ENCODE measurements at regions not wholly inside any gene's neighbourhood (a gene's known extent, or its start where the extent isn't known, plus 50 kb on each side); places are given as distances from the start of the nearest gene placed in this dataset.

- no peaks in the 10 kb centered on the region for H3K36me3 ChIP-seq
- no peak overlapping the region for H3K27ac ChIP-seq
- peaks cover 0 to 18% of the 10 kb centered on the region in 2 donors for H3K9me3 ChIP-seq
- no peaks in the 10 kb centered on the region for H3K27me3 ChIP-seq
- no peaks in the 10 kb centered on the region for H3K4me1 ChIP-seq
- no peak overlapping the region for H3K4me3 ChIP-seq
- TF ChIP-seq POLR2A (IDR thresholded peaks at IDR 0.05) (no peak), CTCF (IDR thresholded peaks at IDR 0.05) (no peak), POLR2AphosphoS5 (IDR thresholded peaks at IDR 0.05) (no peak)
- intact Hi-C loops (cut with DNase I; ENCODE audit: low total_unique reads): no loop called here
- DNase-seq (ENCODE audit: low spot score in 2 of 2): no peak
Observed at GRCh38 chr5:5628866-5629606, 206.6 kb downstream of the ICE1 start.

- DNase-seq (ENCODE audit: low spot score in 2 of 2): no peak
- no peaks in the 10 kb centered on the region for H3K4me1 ChIP-seq
- no peaks in the 10 kb centered on the region for H3K36me3 ChIP-seq
- intact Hi-C loops (cut with DNase I; ENCODE audit: low total_unique reads): no loop called here
- TF ChIP-seq POLR2AphosphoS5 (IDR thresholded peaks at IDR 0.05): no peak
- no peak for TF ChIP-seq CTCF (IDR thresholded peaks at IDR 0.05)
- no peak for TF ChIP-seq POLR2A (IDR thresholded peaks at IDR 0.05)
- peaks cover 5 to 32% of the 10 kb centered on the region in 2 donors for H3K9me3 ChIP-seq
- no peaks in the 10 kb centered on the region for H3K27me3 ChIP-seq
- no peak overlapping the region for H3K4me3 ChIP-seq
- H3K27ac ChIP-seq: no peak overlapping the region
Observed at GRCh38 chr5:5626412-5626811, 203.9 kb downstream of the ICE1 start.

- H3K27ac ChIP-seq: no peak overlapping the region
- no peak for DNase-seq (ENCODE audit: low spot score in 2 of 2)
- intact Hi-C loops (cut with DNase I; ENCODE audit: low total_unique reads): no loop called here
- TF ChIP-seq POLR2A (IDR thresholded peaks at IDR 0.05): no peak
- TF ChIP-seq CTCF (IDR thresholded peaks at IDR 0.05): no peak
- no peak for TF ChIP-seq POLR2AphosphoS5 (IDR thresholded peaks at IDR 0.05)
- no peak overlapping the region for H3K4me3 ChIP-seq
- H3K36me3 ChIP-seq: no peaks in the 10 kb centered on the region
- H3K4me1 ChIP-seq: no peaks in the 10 kb centered on the region
- H3K9me3 ChIP-seq: peaks cover 5 to 32% of the 10 kb centered on the region in 2 donors
- no peaks in the 10 kb centered on the region for H3K27me3 ChIP-seq
Observed at GRCh38 chr5:5625491-5625890, 203.0 kb downstream of the ICE1 start.

- Histone ChIP-seq H3K4me1 (no peaks in the 10 kb centered on the region), H3K36me3 (no peaks in the 10 kb centered on the region), H3K27me3 (no peaks in the 10 kb centered on the region), H3K9me3 (peaks cover 5 to 32% of the 10 kb centered on the region in 2 donors), H3K4me3 (no peak overlapping the region), H3K27ac (no peak overlapping the region)
- intact Hi-C loops (cut with DNase I; ENCODE audit: low total_unique reads): no loop called here
- TF ChIP-seq CTCF (IDR thresholded peaks at IDR 0.05): no peak
- TF ChIP-seq POLR2AphosphoS5 (IDR thresholded peaks at IDR 0.05): no peak
- no peak for TF ChIP-seq POLR2A (IDR thresholded peaks at IDR 0.05)
- no peak for DNase-seq (ENCODE audit: low spot score in 2 of 2)
Observed at GRCh38 chr5:5623397-5623796, 200.9 kb downstream of the ICE1 start.

- Histone ChIP-seq H3K4me3 (no peak overlapping the region), H3K27me3 (no peaks in the 10 kb centered on the region), H3K4me1 (no peaks in the 10 kb centered on the region), H3K9me3 (peaks cover 5 to 32% of the 10 kb centered on the region in 2 donors), H3K27ac (no peak overlapping the region), H3K36me3 (no peaks in the 10 kb centered on the region)
- TF ChIP-seq CTCF (IDR thresholded peaks at IDR 0.05): no peak
- TF ChIP-seq POLR2A (IDR thresholded peaks at IDR 0.05): no peak
- TF ChIP-seq POLR2AphosphoS5 (IDR thresholded peaks at IDR 0.05): no peak
- DNase-seq (ENCODE audit: low spot score in 2 of 2): no peak
- intact Hi-C loops (cut with DNase I; ENCODE audit: low total_unique reads): no loop called here
Observed at GRCh38 chr5:5622806-5623205, 200.3 kb downstream of the ICE1 start.

All from breast epithelium (tissue), 4 donors.